Ascending aorta (tissue), 2 donors: ENCODE measurements at regions not wholly inside any gene's neighbourhood (a gene's known extent, or its start where the extent isn't known, plus 50 kb on each side); places are given as distances from the start of the nearest gene placed in this dataset.

Source experiments
- DNase-seq, 2 donors: peaks; one replicate each; pipeline ENCODE4 v3.0.0-alpha.2; 2019; ENCODE audit warnings: low spot score in 2 of 2
- H3K27ac ChIP-seq, 2 donors: fragments of 200-600 bp; sonication (generic); one replicate each; pipeline ENCODE4 v1.5.1; 2016 to 2017; ENCODE audit warnings: mild to moderate bottlenecking in 1 of 2
- H3K27me3 ChIP-seq: fragments of 200-600 bp; sonication (generic); one replicate; pipeline ENCODE4 v1.5.1; 2017
- H3K36me3 ChIP-seq, 2 donors: fragments of 200-600 bp; sonication (generic); one replicate each; pipeline ENCODE4 v1.5.1; 2016
- H3K4me1 ChIP-seq, 2 donors: fragments of 200-600 bp; sonication (generic); one replicate each; pipeline ENCODE4 v1.5.1; 2016 to 2017; ENCODE audit warnings: mild to moderate bottlenecking in 1 of 2
- H3K4me3 ChIP-seq, 2 donors: fragments of 200-600 bp; sonication (generic); one replicate each; pipeline ENCODE4 v1.5.1; 2016 to 2017; ENCODE audit warnings: mild to moderate bottlenecking in 1 of 2
- H3K9me3 ChIP-seq, 2 donors: fragments of 200-600 bp; sonication (generic); one replicate each; pipeline ENCODE4 v1.5.1; 2016
- intact Hi-C: fragments of 100-400 bp; cut with DNase I; formaldehyde crosslinking; loops from one replicate; pipeline ENCODE4 v1.15.1; 2023
- TF ChIP-seq, protein P1 (sequence below), 3 experiments: fragments of 200-600 bp in 2 of 3; fragments of 450-650 bp in 1 of 3; sonication (generic) in 2 of 3; IDR thresholded peaks; one replicate each; pipeline ENCODE4 v1.5.1; 2016 to 2019; ENCODE audit warnings: antibody characterized with exemption in 3 of 3, mild to moderate bottlenecking in 1 of 3, moderate library complexity in 1 of 3

DNA sequence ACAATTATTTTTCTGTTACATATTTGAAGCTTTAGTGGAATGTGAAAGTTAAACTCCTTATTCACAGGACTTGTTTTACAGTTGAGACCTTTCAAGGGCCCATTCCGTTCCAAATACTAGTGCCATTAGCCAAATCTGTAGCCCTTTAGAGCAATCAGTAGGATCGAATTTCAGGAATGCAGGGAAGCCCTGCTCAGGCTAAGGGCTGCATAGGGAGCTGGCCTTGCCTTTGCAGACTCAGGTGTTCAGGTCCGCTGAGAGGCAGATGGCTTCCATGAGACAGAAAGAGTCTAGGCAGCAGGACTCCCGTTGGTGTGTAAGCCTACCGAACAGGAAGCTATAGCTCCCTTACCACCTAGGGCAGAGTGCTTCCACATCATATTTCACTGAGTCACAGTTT is 150.1 kb upstream of the SLC27A6 start:
- Histone ChIP-seq H3K36me3 (no peaks in the 10 kb centered on the region), H3K4me1 (no peaks in the 10 kb centered on the region), H3K9me3 (no peaks in the 10 kb centered on the region), H3K27me3 (no peaks in the 10 kb centered on the region), H3K4me3 (no peak overlapping the region), H3K27ac (no peak overlapping the region)
- TF ChIP-seq, protein P1, sequence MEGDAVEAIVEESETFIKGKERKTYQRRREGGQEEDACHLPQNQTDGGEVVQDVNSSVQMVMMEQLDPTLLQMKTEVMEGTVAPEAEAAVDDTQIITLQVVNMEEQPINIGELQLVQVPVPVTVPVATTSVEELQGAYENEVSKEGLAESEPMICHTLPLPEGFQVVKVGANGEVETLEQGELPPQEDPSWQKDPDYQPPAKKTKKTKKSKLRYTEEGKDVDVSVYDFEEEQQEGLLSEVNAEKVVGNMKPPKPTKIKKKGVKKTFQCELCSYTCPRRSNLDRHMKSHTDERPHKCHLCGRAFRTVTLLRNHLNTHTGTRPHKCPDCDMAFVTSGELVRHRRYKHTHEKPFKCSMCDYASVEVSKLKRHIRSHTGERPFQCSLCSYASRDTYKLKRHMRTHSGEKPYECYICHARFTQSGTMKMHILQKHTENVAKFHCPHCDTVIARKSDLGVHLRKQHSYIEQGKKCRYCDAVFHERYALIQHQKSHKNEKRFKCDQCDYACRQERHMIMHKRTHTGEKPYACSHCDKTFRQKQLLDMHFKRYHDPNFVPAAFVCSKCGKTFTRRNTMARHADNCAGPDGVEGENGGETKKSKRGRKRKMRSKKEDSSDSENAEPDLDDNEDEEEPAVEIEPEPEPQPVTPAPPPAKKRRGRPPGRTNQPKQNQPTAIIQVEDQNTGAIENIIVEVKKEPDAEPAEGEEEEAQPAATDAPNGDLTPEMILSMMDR (IDR thresholded peaks at IDR 0.05) = no peak
- no peak for DNase-seq
- intact Hi-C loops = no loop called here

DNA sequence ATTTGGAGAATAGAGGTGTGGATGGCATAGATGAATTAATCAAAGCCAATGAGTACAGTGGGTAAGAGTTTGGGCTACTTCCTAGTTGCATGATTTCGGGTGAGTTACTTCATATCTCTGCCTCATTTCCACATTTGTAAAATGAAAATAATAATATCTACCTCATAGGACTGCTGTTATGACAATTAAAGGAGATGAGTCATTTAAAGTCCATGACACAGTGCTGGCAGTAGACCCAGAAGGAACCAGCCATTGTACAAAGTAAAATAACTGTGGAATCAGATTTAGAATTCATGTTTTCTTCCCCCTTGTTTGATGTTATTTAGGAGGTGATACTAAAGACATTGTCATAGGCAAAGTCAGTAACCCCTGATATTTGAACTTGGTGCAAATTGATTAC is 139.5 kb upstream of the SLC27A6 start:
- Histone ChIP-seq H3K4me3 (no peak overlapping the region), H3K36me3 (no peaks in the 10 kb centered on the region), H3K27ac (no peak overlapping the region), H3K27me3 (no peaks in the 10 kb centered on the region), H3K9me3 (no peaks in the 10 kb centered on the region), H3K4me1 (no peaks in the 10 kb centered on the region)
- intact Hi-C loops = no loop called here
- DNase-seq = no peak
- TF ChIP-seq, protein P1 (IDR thresholded peaks at IDR 0.05) = no peak

DNA sequence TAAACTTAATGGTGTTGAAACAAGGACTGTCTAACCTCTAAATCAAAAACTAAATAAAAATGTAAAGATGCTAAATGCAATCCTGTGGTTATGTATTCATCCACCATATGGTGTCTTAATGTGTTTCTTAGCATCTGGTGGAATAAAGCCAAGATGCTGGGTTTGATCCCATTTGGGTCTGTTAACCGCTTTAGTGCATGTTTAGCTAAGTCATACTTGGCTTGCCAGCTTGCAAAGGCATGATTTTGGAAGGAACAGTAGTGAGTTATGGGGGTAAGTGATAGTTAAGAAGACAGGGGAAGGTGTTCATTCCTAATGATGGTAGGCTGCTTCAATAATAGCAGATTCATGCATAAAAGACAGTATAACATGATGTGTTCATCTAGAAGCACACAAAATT is 139.0 kb upstream of the SLC27A6 start:
- DNase-seq = no peak
- Histone ChIP-seq H3K9me3 (no peaks in the 10 kb centered on the region), H3K36me3 (no peaks in the 10 kb centered on the region), H3K4me1 (no peaks in the 10 kb centered on the region), H3K27me3 (no peaks in the 10 kb centered on the region), H3K4me3 (no peak overlapping the region), H3K27ac (no peak overlapping the region)
- TF ChIP-seq, protein P1 (IDR thresholded peaks at IDR 0.05) = no peak
- intact Hi-C loops = no loop called here

DNA sequence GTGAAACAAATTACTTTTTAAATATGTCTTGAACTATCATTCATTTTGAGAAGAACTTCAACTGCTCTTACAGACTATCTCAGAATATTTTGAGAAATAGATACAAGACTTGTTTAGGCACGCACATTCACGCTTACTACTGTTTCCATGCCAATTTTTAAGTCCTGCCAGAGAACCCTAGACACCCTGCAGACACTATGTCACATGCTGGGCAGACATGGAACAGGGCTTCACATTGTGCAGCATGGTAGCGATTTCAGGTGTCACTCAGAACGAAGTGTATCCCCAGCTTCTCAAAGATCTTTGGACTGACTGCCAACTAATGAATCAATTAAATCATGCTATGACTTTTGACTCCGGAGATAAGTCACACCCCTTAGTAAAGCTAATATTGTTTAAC is 128.7 kb upstream of the SLC27A6 start:
- no peak overlapping the region for H3K27ac ChIP-seq
- TF ChIP-seq, protein P1 (IDR thresholded peaks at IDR 0.05) = no peak
- H3K36me3 ChIP-seq = no peaks in the 10 kb centered on the region
- H3K4me3 ChIP-seq = no peak overlapping the region
- DNase-seq = no peak
- H3K27me3 ChIP-seq = no peaks in the 10 kb centered on the region
- intact Hi-C loops = no loop called here
- no peaks in the 10 kb centered on the region for H3K4me1 ChIP-seq
- H3K9me3 ChIP-seq = no peaks in the 10 kb centered on the region

DNA sequence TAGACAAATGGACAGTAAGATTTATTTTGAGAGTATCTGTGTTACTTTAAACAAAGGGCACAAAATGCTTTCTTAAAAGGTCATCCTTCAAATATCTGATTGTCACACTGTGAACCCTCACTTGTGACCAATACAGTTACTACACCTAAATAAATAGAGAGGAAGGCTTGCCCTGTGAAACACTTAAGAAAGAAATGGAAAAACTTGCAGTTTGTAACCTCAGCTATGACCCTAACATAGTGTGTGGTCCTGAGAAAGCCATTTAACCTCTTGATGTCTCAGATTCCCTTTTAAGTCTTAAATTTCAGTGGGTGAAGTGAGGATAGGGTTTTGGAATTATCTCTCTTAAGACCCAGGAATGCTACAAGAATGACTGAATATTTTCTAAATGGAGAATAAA is 126.7 kb upstream of the SLC27A6 start:
- Histone ChIP-seq H3K27ac (no peak overlapping the region), H3K36me3 (no peaks in the 10 kb centered on the region), H3K4me1 (no peaks in the 10 kb centered on the region), H3K9me3 (no peaks in the 10 kb centered on the region), H3K4me3 (no peak overlapping the region), H3K27me3 (no peaks in the 10 kb centered on the region)
- no peak for DNase-seq
- intact Hi-C loops = no loop called here
- TF ChIP-seq, protein P1 (IDR thresholded peaks at IDR 0.05) = no peak

DNA sequence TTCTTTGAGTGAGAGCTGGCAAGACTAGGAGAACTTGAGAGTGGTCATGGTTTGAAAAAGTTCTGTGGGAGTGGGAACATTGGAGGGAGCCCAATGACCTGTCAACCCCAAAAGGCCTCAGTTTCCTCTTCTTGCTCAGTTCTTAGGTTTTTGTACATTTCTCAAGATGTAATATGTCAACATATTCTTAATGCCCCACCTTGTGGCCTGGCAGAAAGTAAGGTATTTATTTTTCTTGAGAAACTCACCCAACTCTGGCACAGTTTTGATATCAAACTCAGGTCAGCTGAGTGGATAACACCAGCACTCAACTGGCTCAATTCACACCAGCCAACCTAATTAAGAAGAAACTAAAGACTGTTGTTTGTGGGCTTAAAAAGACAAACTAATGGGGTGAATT is 123.0 kb upstream of the SLC27A6 start:
- Histone ChIP-seq H3K9me3 (no peaks in the 10 kb centered on the region), H3K27ac (no peak overlapping the region), H3K4me3 (no peak overlapping the region), H3K4me1 (no peaks in the 10 kb centered on the region), H3K27me3 (no peaks in the 10 kb centered on the region), H3K36me3 (no peaks in the 10 kb centered on the region)
- intact Hi-C loops = no loop called here
- DNase-seq = no peak
- TF ChIP-seq, protein P1 (IDR thresholded peaks at IDR 0.05) = no peak
